Gastroesophageal sphincter (tissue), 4 donors: ENCODE measurements at regions not wholly inside any gene's neighbourhood (a gene's known extent, or its start where the extent isn't known, plus 50 kb on each side); places are given as distances from the start of the nearest gene placed in this dataset.

Source experiments
- ATAC-seq: fragments of 150-250 bp; one replicate; pipeline ENCODE4 v1.9.1; 2016; ENCODE audit warnings: mild to moderate bottlenecking, moderate library complexity
- H3K27ac ChIP-seq, 4 donors: fragments of 200-600 bp; sonication (generic) in 3 of 4; 1 replicate in 3 of 4; 2 replicates in 1 of 4; pipeline ENCODE4 v1.5.1; 2016 to 2019
- H3K27me3 ChIP-seq: fragments of 200-600 bp; sonication (generic); one replicate; pipeline ENCODE4 v1.5.1; 2019
- H3K36me3 ChIP-seq, 2 donors: fragments of 200-600 bp; sonication (generic); one replicate each; pipeline ENCODE4 v1.5.1; 2019; ENCODE audit warnings: control low read depth in 1 of 2
- H3K4me1 ChIP-seq, 3 donors: fragments of 200-600 bp; sonication (generic); 1 replicate in 2 of 3; 2 replicates in 1 of 3; pipeline ENCODE4 v1.5.1; 2016 to 2019; ENCODE audit warnings: control low read depth in 2 of 3
- H3K4me3 ChIP-seq, 2 donors: fragments of 200-600 bp; sonication (generic); one replicate each; pipeline ENCODE4 v1.5.1; 2019; ENCODE audit warnings: mild to moderate bottlenecking in 1 of 2, moderate library complexity in 1 of 2
- H3K9me3 ChIP-seq, 3 donors: fragments of 200-600 bp; sonication (generic); one replicate each; pipeline ENCODE4 v1.5.1; 2017 to 2019; ENCODE audit warnings: control low read depth in 2 of 3
- CTCF ChIP-seq, 4 experiments: fragments of 200-600 bp in 2 of 4; fragments of 450-650 bp in 2 of 4; sonication (generic) in 1 of 4; IDR thresholded peaks; one replicate each; pipeline ENCODE4 v1.5.1; 2017 to 2019; ENCODE audit warnings: antibody characterized with exemption in 4 of 4, mild to moderate bottlenecking in 2 of 4, moderate library complexity in 2 of 4
- EP300 ChIP-seq: sonication (generic); formaldehyde crosslinking; IDR thresholded peaks from one replicate; pipeline ENCODE4 v1.6.1; 2017; ENCODE audit warnings: antibody characterized with exemption, mild to moderate bottlenecking
- POLR2A ChIP-seq, 2 donors: fragments of 450-650 bp; IDR thresholded peaks; one replicate each; pipeline ENCODE4 v1.6.1; 2017; ENCODE audit warnings: antibody characterized with exemption in 2 of 2, mild to moderate bottlenecking in 2 of 2, moderate library complexity in 1 of 2
- POLR2AphosphoS5 ChIP-seq: sonication (generic); formaldehyde crosslinking; IDR thresholded peaks from one replicate; pipeline ENCODE4 v1.6.1; 2017; ENCODE audit warnings: antibody characterized with exemption
- WGBS, 2 donors: methylation state at CpG; one replicate each; pipeline ENCODE4 v1.1.5; 2018; ENCODE audit warnings: low coverage in 1 of 2; 5-methylcytosine and 5-hydroxymethylcytosine counted together

- Histone ChIP-seq H3K27me3 (no peaks in the 10 kb centered on the region), H3K36me3 (no peaks in the 10 kb centered on the region), H3K4me1 (no peaks in the 10 kb centered on the region), H3K9me3 (no peaks in the 10 kb centered on the region), H3K27ac (no peak overlapping the region), H3K4me3 (no peak overlapping the region)
- ATAC-seq, result no peak
- no peak for TF ChIP-seq EP300
- no peak for TF ChIP-seq POLR2A (IDR thresholded peaks at IDR 0.05)
- no peak for TF ChIP-seq POLR2AphosphoS5
- no peak for TF ChIP-seq CTCF (IDR thresholded peaks at IDR 0.05)
- WGBS, 2 donors, result 84 to 100% methylated on average over 2 of the region's 2 CpGs
Observed at GRCh38 chr2:153152036-153152435, 326.5 kb downstream of the RPRM start.

- Histone ChIP-seq H3K9me3 (no peaks in the 10 kb centered on the region), H3K36me3 (no peaks in the 10 kb centered on the region), H3K27ac (no peak overlapping the region), H3K4me1 (peaks cover 0 to 7% (median 0%) of the 10 kb centered on the region in 3 donors), H3K27me3 (no peaks in the 10 kb centered on the region), H3K4me3 (no peak overlapping the region)
- no peak for TF ChIP-seq POLR2AphosphoS5
- TF ChIP-seq POLR2A (IDR thresholded peaks at IDR 0.05), result no peak
- no peak for TF ChIP-seq CTCF (IDR thresholded peaks at IDR 0.05)
- TF ChIP-seq EP300, result no peak
- no peak for ATAC-seq
- 67 to 71% methylated on average over 1 of the region's 1 CpG for WGBS, 2 donors
Observed at GRCh38 chr2:153145470-153145978, 333.0 kb downstream of the RPRM start.

- TF ChIP-seq CTCF (IDR thresholded peaks at IDR 0.05), result no peak
- no peak for TF ChIP-seq EP300
- TF ChIP-seq POLR2AphosphoS5, result no peak
- TF ChIP-seq POLR2A (IDR thresholded peaks at IDR 0.05), result no peak
- H3K4me1 ChIP-seq, result peaks cover 0 to 7% (median 0%) of the 10 kb centered on the region in 3 donors
Observed at GRCh38 chr2:153143540-153143939, 335.0 kb downstream of the RPRM start.

GRCh38 chr2:153140498-153140897 is 338.1 kb downstream of the RPRM start:
- no peak for TF ChIP-seq POLR2AphosphoS5
- no peak for TF ChIP-seq POLR2A (IDR thresholded peaks at IDR 0.05)
- no peak for TF ChIP-seq EP300
- TF ChIP-seq CTCF (IDR thresholded peaks at IDR 0.05), result no peak
- WGBS, 2 donors, result 94 to 100% methylated on average over 1 of the region's 1 CpG
- H3K27me3 ChIP-seq, result no peaks in the 10 kb centered on the region
- H3K27ac ChIP-seq, result no peak overlapping the region
- H3K4me3 ChIP-seq, result no peak overlapping the region
- no peaks in the 10 kb centered on the region for H3K36me3 ChIP-seq
- H3K4me1 ChIP-seq, result peaks cover 0 to 7% (median 0%) of the 10 kb centered on the region in 3 donors
- no peaks in the 10 kb centered on the region for H3K9me3 ChIP-seq
- ATAC-seq, result no peak

More at GRCh38 chr2:153143540-153143939, 335.0 kb downstream of the RPRM start:
- H3K4me3 ChIP-seq, result no peak overlapping the region
- H3K27ac ChIP-seq, result no peak overlapping the region
- H3K9me3 ChIP-seq, result no peaks in the 10 kb centered on the region
- no peaks in the 10 kb centered on the region for H3K27me3 ChIP-seq
- ATAC-seq, result no peak
- H3K36me3 ChIP-seq, result no peaks in the 10 kb centered on the region
- WGBS, 2 donors, result 11 to 30% methylated on average over 2 of the region's 2 CpGs

GRCh38 chr2:153138651-153139375 is 339.7 kb downstream of the RPRM start:
- TF ChIP-seq POLR2A (IDR thresholded peaks at IDR 0.05), result no peak
- TF ChIP-seq EP300, result no peak
- no peak for TF ChIP-seq CTCF (IDR thresholded peaks at IDR 0.05)
- no peak for TF ChIP-seq POLR2AphosphoS5
- no peak overlapping the region for H3K27ac ChIP-seq
- no peaks in the 10 kb centered on the region for H3K9me3 ChIP-seq
- H3K4me3 ChIP-seq, result no peak overlapping the region
- ATAC-seq, result no peak
- WGBS, 2 donors, result 91 to 93% methylated on average over 2 of the region's 2 CpGs
- H3K36me3 ChIP-seq, result no peaks in the 10 kb centered on the region
- peaks cover 0 to under 1% (median 0%) of the 10 kb centered on the region in 3 donors for H3K4me1 ChIP-seq
- H3K27me3 ChIP-seq, result no peaks in the 10 kb centered on the region
